ENCODE measurements at regions not wholly inside any gene's neighbourhood (a gene's known extent, or its start where the extent isn't known, plus 50 kb on each side); places are given as distances from the start of the nearest gene placed in this dataset.
A peak's percentile ranks its signal among the peaks of the same experiment; 100 is the strongest.
"Not testable (repeated sequence)": the region's sequence is repeated elsewhere in the genome, so short reads cannot be mapped to it uniquely, and the experiment has no call there.

GRCh38 chr2:205901491-205901890 is 184.5 kb downstream of the INO80D start:
- no peak for DNase-seq

GRCh38 chr2:205898744-205899143 is 187.2 kb downstream of the INO80D start:
- DNase-seq = no peak

- DNase-seq = no peak
These were observed 189.9 kb downstream of the INO80D start for GRCh38 chr2:205895981-205896655.

- no peak for DNase-seq
These were observed 193.2 kb downstream of the INO80D start for GRCh38 chr2:205892665-205893259.

- DNase-seq = no peak
These were observed 193.7 kb downstream of the INO80D start for GRCh38 chr2:205892251-205892655.

GRCh38 chr2:205889114-205889513 is 196.9 kb downstream of the INO80D start:
- DNase-seq = no peak

GRCh38 chr2:205887637-205888036 is 198.3 kb downstream of the INO80D start:
- DNase-seq = no peak

GRCh38 chr2:205885492-205886099 is 200.4 kb downstream of the INO80D start:
- DNase-seq = peak; percentile 45

- DNase-seq = no peak
These were observed 201.7 kb downstream of the NRP2 start for GRCh38 chr2:205883965-205884364.

- DNase-seq = no peak
These were observed 200.6 kb downstream of the NRP2 start for GRCh38 chr2:205882806-205883425.

- DNase-seq = no peak
These were observed 197.7 kb downstream of the NRP2 start for GRCh38 chr2:205880048-205880447.

- DNase-seq = no peak
These were observed 196.9 kb downstream of the NRP2 start for GRCh38 chr2:205878999-205879762.

GRCh38 chr2:205877496-205877895 is 195.2 kb downstream of the NRP2 start:
- no peak for DNase-seq

GRCh38 chr2:205876127-205876526 is 193.8 kb downstream of the NRP2 start:
- DNase-seq = no peak

GRCh38 chr2:205872716-205873115 is 190.4 kb downstream of the NRP2 start:
- DNase-seq = no peak

GRCh38 chr2:205869439-205869838 is 187.1 kb downstream of the NRP2 start:
- DNase-seq = no peak

GRCh38 chr2:205868773-205869333 is 186.6 kb downstream of the NRP2 start:
- peak; percentile 59 for DNase-seq

GRCh38 chr2:205868053-205868452 is 185.8 kb downstream of the NRP2 start:
- no peak for DNase-seq

GRCh38 chr2:205867371-205867770 is 185.1 kb downstream of the NRP2 start:
- no peak for DNase-seq

GRCh38 chr2:205865905-205866441 is 183.7 kb downstream of the NRP2 start:
- DNase-seq = no peak

GRCh38 chr2:205865056-205865455 is 182.8 kb downstream of the NRP2 start:
- no peak for DNase-seq

- DNase-seq = no peak
These were observed 182.2 kb downstream of the NRP2 start for GRCh38 chr2:205864491-205864890.

- DNase-seq = not testable (repeated sequence)
These were observed 180.5 kb downstream of the NRP2 start for GRCh38 chr2:205862761-205863160.

Data from KG1 (cell line).